ENCODE measurements at regions not wholly inside any gene's neighbourhood (a gene's known extent, or its start where the extent isn't known, plus 50 kb on each side); places are given as distances from the start of the nearest gene placed in this dataset.

DNA sequence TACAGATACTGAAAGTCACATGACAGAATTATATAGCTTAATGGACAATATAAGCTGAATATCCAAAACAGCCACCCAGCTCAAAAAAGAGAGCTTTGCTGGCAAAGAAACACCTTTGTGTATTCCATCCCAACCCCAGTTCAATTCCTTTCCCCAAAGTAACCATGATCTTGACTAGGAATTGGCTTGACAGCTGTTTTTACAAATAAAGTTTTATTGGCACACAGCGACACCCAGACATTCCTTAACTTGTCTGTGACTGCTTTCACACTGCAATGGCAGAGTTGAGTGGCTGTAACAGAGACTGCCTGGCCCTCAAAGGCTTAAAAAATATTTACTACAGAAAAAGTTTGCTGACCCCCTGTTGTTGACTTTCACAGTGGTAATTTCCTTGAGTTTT, 264.0 kb upstream of the TSHZ2 start:
- no peak for DNase-seq

GRCh38 chr20:52704553-52704952, 267.6 kb upstream of the TSHZ2 start:
- no peak for DNase-seq

DNA sequence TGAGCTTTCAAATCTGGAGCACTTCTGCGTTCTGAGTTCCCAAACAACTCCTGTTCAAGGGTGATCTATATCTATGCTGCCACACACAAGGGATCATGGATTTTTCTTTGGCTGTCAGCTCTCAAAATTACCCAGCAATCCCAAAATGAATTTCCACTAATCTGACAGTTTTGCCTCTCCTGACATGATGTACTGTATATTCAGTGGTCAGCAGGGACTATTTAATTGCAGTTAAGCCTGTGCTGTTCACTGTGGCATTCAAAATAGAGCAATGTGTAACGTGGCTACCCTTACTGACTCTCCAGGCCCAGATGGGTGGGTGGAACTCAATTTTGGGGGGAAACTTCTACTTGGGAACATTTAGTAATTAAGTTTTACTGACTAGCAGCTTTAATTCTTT, 283.8 kb upstream of the TSHZ2 start:
- no peak for DNase-seq

- no peak for DNase-seq
Observed at GRCh38 chr20:52684905-52685304, 287.3 kb upstream of the TSHZ2 start.

DNA sequence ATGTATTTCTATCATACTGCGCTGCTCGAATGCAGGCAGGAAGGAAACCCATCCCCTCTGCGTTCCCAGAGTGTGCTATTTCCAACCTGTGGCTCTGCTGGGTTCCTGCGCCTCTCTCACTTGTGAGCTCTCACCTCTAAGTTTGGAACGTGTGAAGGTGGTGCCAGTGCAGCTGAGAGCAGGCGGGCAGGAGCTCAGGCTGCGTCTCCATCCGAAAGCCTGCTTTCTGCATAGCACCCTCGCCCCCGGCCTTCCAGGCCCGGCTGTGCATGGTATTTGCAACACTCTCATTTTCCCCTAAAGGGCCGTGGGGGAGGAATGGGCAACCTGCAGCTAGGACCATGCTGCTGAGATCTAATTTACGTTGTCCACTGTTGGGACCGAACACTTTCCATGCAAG, 288.0 kb upstream of the TSHZ2 start:
- DNase-seq: no peak

GRCh38 chr20:52683761-52684160, 288.4 kb upstream of the TSHZ2 start:
- no peak for DNase-seq

GRCh38 chr20:52682237-52682636, 289.9 kb upstream of the TSHZ2 start:
- peak; percentile 28 for DNase-seq

DNA sequence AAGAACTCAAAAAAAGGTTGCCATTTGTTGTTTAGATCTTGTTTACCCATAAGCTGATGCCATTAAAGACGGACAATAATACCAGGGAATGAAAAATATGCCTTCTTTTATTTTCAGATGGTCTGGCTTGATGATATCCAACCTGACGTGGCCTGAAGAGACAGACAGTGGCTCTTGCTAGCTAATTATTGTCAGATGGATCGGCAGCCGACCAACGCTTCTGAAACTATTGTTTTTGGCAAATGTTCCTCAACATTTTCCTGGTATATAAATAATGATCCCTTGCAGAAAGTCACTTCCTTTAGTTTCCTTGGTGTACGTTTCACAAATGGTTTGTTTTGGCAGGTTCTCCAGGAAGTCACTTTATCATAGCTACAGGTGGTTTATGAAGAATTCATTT, 290.9 kb upstream of the TSHZ2 start:
- DNase-seq: no peak

DNA sequence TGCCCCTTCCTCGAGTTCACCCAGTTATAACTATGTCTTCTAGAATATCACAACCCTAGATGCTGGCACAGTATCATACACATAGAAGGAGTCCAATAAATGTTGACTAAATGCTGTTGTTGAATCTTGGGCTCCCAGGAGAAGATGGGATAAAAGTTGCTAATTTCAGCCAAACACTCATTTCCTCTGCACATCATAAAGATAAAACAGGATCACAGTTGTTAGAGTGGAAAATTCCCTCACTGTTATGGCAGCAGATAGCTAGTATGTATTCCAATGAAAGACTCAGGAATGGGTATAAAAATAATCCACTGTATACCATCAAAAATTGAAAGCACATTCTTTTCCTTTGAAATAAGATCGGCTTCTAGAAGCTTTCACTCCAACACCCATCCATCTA, 294.9 kb upstream of the TSHZ2 start:
- no peak for DNase-seq

DNA sequence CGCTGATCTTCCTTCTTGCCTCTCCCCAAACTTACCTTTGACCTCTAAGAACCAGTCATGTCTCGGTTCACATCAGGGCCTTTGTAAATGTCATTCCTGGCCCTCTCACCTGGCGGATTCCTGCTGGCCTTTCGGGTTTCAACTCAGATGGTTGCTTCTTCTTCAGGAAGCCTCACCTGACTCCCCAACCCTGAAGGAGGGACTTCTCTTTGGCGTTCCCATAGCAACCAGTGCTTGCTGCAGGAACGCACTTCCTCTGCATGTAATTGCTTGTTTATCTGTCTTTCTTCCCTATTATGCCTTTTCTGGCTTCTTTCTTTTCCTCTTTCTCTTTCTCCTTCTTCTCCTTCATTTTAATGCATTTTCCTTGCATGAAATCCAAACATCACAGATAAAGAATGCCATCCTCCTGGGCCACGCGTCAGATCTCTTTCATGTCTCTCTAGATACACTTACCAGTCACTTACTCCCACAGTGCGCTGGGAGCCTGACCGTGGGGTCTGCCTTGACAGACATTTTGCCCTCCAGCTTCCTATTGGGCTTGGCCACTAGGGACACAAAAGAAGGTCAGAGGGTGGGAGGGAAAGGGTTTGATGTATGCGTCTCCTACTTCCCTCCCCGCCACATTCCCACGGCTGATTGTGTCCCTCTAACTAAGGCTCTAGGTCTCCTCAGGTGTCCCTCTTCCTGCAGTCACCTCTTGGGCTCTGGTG, 295.7 kb upstream of the TSHZ2 start:
- DNase-seq: no peak

GRCh38 chr20:52675375-52675774, 296.8 kb upstream of the TSHZ2 start:
- no peak for DNase-seq

DNA sequence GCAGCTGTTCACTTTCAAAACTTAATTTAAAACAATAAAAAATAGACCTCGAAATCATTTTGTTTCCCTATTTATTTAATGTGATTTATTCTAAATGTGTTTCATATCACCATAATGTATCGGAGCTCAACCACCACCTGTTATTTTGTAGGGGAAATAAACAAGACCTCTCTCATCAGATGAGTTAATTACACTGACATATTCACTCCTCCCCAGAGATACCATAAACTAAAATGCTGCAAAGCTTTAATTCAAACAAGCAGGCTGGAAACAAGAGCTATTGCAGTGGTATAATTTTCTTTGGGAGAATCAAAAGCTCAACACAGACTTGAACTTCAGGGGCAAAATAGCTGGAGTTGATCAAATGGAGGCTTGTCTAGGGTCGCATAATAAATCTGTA, 303.5 kb upstream of the TSHZ2 start:
- DNase-seq: no peak

GRCh38 chr20:52667358-52667757, 304.8 kb upstream of the TSHZ2 start:
- DNase-seq: no peak

GRCh38 chr20:52665441-52665840, 306.7 kb upstream of the TSHZ2 start:
- DNase-seq: no peak

DNA sequence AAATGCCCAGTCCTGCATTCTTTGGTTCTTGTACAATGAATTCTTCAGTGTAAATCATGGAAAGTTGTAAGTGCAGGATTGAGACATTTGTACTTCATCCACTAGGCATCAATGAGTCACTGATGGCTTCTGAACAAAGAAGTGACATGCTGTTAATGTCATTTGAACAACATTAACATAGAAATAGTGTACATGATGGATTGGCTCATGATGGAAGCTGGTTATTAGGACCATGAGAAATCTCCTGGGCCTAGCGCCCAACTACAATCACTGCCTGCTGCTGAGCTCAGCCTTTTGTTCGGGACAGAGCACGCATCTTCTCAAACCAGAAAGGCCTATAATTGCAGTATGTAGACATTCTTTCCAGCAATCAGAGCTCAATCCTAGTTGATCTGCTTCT, 316.8 kb upstream of the TSHZ2 start:
- no peak for DNase-seq

- no peak for DNase-seq
Observed at GRCh38 chr20:52654567-52654966, 317.6 kb upstream of the TSHZ2 start.

DNA sequence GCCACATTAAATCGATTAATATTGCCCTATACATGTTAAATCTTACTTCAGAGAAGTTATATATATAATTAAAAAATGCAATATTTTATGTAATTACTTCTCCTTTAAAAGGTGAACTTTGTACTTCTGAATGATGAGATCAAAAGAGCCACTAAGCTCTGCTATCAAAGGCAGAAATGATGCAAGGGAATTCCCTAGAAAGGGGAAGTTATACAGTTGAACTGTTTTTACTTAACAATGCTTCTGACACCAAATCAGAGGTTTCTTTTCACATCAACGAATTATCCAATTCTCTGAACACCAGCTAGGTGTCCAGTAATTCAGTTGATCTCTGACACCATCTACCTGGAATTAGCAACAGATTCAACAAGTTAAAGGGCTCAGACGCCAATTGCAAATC, 319.9 kb upstream of the TSHZ2 start:
- no peak for DNase-seq

- DNase-seq: peak; percentile 57
Observed at GRCh38 chr20:52649727-52650126, 322.4 kb upstream of the TSHZ2 start.

DNA sequence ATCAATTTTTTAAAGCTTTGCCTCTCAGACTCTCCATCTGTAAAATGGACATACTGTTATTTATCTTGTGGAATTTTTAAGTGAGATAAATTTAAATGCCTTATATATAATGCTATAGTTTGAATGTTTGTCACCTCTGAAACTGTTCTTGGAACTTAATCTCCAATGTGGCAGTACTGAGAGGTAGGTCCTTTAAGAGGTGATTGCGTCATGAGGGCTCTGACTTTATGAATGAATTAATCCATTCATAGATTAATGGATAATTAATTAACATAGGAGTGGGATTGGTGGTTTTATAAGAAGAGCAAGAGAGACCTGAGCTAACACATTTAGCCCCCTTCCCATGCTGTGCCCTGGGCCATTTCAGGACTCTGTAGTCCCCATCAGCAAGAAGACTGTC, 326.3 kb upstream of the TSHZ2 start:
- no peak for DNase-seq

DNA sequence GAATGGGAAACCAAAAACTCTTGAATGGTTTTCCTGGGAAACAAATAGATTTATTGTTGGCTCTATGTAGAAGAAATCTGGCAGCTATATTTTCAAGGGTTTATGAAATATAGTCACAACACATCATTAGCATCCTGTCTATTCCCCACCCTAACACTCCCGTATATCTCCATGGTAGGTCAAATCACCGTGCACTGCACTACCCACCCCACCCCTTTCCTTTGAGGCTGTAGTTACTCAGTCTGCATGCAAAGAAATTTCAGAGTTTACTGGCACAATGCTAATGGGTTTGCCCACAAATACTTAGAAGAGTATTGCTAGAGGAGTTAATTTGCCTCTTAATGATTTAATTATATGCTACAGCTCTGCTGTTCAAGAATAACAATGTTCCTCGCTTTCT, 329.1 kb upstream of the TSHZ2 start:
- no peak for DNase-seq

DNA sequence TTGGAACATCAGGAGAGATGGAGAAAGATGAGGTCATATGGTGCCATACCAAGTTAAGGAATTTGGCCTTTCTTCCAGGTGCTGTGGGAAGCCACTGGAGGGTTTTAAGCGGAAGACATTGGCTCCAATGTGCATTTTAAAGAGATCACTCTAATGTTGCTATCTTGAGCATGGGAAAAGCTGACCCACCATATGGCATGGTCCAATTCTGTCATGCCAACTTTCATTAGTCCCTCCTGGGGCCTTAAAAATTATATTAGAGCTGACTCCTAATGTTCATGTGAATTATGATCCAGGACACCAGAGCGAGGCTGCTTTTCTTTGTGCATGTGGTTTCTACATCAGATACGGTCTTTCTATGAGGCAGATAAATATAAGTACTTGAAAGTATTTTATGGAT, 335.0 kb upstream of the TSHZ2 start:
- no peak for DNase-seq

DNA sequence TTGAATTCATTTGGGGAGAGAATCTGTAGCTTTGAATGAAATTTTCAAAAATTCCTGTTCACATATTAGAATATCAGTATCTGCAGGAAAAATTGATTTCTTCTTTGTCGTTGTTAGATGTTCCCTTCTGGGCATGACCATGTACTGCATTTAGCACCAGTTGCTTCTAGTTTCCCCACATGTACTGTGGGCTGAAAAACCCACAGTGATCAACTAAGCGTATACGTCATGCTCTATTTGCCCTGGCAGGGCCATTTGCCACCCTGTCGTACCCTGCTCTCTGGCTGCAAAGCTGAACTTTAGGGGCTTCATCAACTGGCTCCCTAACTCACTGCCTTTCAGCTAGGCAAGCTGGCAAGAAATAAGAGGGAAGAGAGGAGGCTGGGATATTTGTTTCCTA, 340.7 kb upstream of the TSHZ2 start:
- no peak for DNase-seq

DNA sequence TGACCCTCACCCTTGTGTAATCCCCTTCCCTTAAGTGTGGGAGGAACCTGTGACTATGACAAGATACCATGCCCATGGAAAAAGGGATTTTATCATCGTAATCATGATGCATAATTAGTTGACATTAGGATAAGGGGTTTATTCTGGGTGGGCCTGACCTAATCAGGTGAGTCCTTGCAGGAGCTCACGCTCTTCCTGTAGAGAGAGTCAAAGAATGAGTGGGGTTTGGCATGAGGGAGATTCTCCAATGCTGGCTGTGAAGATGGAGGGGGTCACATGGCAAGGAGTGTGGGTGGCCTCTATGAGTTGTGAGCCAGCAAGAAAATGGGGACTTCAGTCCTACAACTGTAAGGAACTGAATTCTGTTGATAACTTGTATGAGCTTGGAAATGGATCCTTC, 342.0 kb upstream of the TSHZ2 start:
- DNase-seq: no peak

- DNase-seq: no peak
Observed at GRCh38 chr20:52624281-52624680, 347.9 kb upstream of the TSHZ2 start.

GRCh38 chr20:52622081-52622480, 350.1 kb upstream of the TSHZ2 start:
- DNase-seq: no peak

GRCh38 chr20:52621401-52621800, 350.8 kb upstream of the TSHZ2 start:
- DNase-seq: no peak
